T-cell (primary cell): ENCODE measurements at regions not wholly inside any gene's neighbourhood (a gene's known extent, or its start where the extent isn't known, plus 50 kb on each side); places are given as distances from the start of the nearest gene placed in this dataset.

ENCODE experiments used
- ATAC-seq, 4 experiments: fragments of 200-7000 bp in 3 of 4; fragments of 150-1000 bp in 1 of 4; cut with Tn5 transposase; replicated peaks in 1 of 4; 1 replicate in 3 of 4; 2 replicates in 1 of 4; pipeline ENCODE4 v1.10.0; 2021; ENCODE audit warnings: moderate library complexity in 3 of 4, mild to moderate bottlenecking in 2 of 4, moderate number of reproducible peaks in 1 of 4
- CTCF ChIA-PET, 2 donors: fragments of 300-600 bp; sonication (Branson Sonifier 250); formaldehyde crosslinking; loops; one replicate each; lab custom pipeline; 2022; ENCODE audit warnings: antibody characterized with exemption in 2 of 2; lab: Charles Lee
- POLR2A ChIA-PET, 2 donors: fragments of 300-600 bp; sonication (Branson Sonifier 250); formaldehyde crosslinking; loops; one replicate each; lab custom pipeline; 2022; ENCODE audit warnings: antibody characterized with exemption in 2 of 2; lab: Charles Lee
- DNase-seq, 35 experiments: peaks; one replicate each; pipeline versions ENCODE4 v3.0.0 to v3.0.0-alpha.2; 2013 to 2023
- H3K27ac ChIP-seq: one replicate; pipeline ENCODE4 v1.5.1; 2013; ENCODE audit warnings: low read length
- H3K27me3 ChIP-seq, 2 experiments: replicated peaks in 1 of 2; 1 replicate in 1 of 2; 2 replicates in 1 of 2; pipeline versions ENCODE4 v1.6.1 to v1.7.0; 2013; ENCODE audit warnings: low read length in 1 of 2, mixed read lengths in 1 of 2; ENCODE audit not compliant: control insufficient read depth in 2 of 2, insufficient read depth in 2 of 2; ENCODE audit errors: extremely low read depth in 1 of 2
- H3K36me3 ChIP-seq, 2 donors: 1 replicate in 1 of 2; 2 replicates in 1 of 2; pipeline versions ENCODE4 v1.6.1 to v1.7.0; 2013; ENCODE audit warnings: low read length in 1 of 2; ENCODE audit not compliant: control insufficient read depth in 2 of 2, insufficient read depth in 1 of 2; ENCODE audit errors: extremely low read depth in 1 of 2
- H3K4me1 ChIP-seq, 2 experiments: 1 replicate in 1 of 2; 2 replicates in 1 of 2; pipeline versions ENCODE4 v1.6.1 to v1.7.0; 2013; ENCODE audit warnings: low read length in 2 of 2, mixed read lengths in 1 of 2; ENCODE audit not compliant: insufficient read depth in 2 of 2, control insufficient read depth in 1 of 2; ENCODE audit errors: extremely low read depth in 1 of 2
- H3K4me3 ChIP-seq, 2 donors: 1 replicate in 1 of 2; 2 replicates in 1 of 2; pipeline versions ENCODE4 v1.5.1 to v1.7.0; 2013; ENCODE audit warnings: mild to moderate bottlenecking in 2 of 2, low read length in 1 of 2, moderate library complexity in 1 of 2; ENCODE audit not compliant: control insufficient read depth in 1 of 2; ENCODE audit errors: extremely low read depth in 1 of 2
- H3K9me3 ChIP-seq: 2 replicates; pipeline ENCODE4 v1.7.0; 2013
- H3K27ac Mint-ChIP-seq, 2 donors: one replicate each; pipeline ENCODE4 v1.8.0; 2020 to 2021; ENCODE audit warnings: mild to moderate bottlenecking in 2 of 2, mixed read lengths in 2 of 2
- H3K27me3 Mint-ChIP-seq, 2 donors: one replicate each; pipeline ENCODE4 v1.8.0; 2021 to 2022; ENCODE audit warnings: mixed read lengths in 2 of 2
- H3K36me3 Mint-ChIP-seq: one replicate; pipeline ENCODE4 v1.8.0; 2021; ENCODE audit warnings: mixed read lengths
- H3K4me1 Mint-ChIP-seq, 3 donors: one replicate each; pipeline ENCODE4 v1.8.0; 2020 to 2022; ENCODE audit warnings: mixed read lengths in 3 of 3, mild to moderate bottlenecking in 1 of 3
- H3K4me3 Mint-ChIP-seq, 3 donors: one replicate each; pipeline ENCODE4 v1.8.0; 2020 to 2022; ENCODE audit warnings: mild to moderate bottlenecking in 3 of 3, mixed read lengths in 3 of 3, moderate library complexity in 3 of 3
- H3K9me3 Mint-ChIP-seq, 3 donors: one replicate each; pipeline ENCODE4 v1.8.0; 2020 to 2022; ENCODE audit warnings: mixed read lengths in 3 of 3
- WGBS: methylation state at CpG from one replicate; pipeline ENCODE4 v1.1.5; 2013; ENCODE audit warnings: missing lambda C conversion rate; ENCODE audit not compliant: insufficient coverage; 5-methylcytosine and 5-hydroxymethylcytosine counted together

DNA sequence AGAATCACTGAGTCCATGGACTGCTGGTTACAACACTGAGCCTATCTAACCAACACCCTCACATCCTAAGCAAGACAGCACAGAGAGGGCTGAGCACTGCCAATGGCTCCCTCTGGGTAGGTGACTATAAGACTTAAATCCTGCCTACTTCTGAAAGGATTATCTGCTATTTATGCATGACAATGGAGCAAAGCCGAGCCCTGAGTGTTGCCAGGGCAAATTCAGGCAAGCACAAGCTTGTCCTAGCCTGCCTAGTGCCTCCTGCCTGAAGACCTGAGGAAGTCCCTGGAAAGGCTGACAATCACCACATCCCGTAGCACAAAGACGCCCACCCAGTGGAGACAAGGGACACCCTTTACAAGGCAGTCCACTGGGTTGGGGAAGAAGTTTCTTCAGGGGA is 129.7 kb downstream of the OSR1 start:
- Histone ChIP-seq H3K36me3 (no peaks in the 10 kb centered on the region), H3K27ac (no peak overlapping the region), H3K4me3 (no peak overlapping the region), H3K9me3 (no peaks in the 10 kb centered on the region), H3K4me1 (no peaks in the 10 kb centered on the region), H3K27me3 (no peaks in the 10 kb centered on the region)
- WGBS: 40% methylated on average over 1 of the region's 3 CpGs
- no peak for DNase-seq
- H3K4me1 Mint-ChIP-seq: no peaks in the 10 kb centered on the region
- POLR2A ChIA-PET: no interaction called here
- no peak overlapping the region for H3K4me3 Mint-ChIP-seq
- H3K36me3 Mint-ChIP-seq: no peaks in the 10 kb centered on the region
- CTCF ChIA-PET: no interaction called here
- no peaks in the 10 kb centered on the region for H3K27me3 Mint-ChIP-seq
- H3K27ac Mint-ChIP-seq: no peak overlapping the region
- ATAC-seq: no peak
- H3K9me3 Mint-ChIP-seq: no peaks in the 10 kb centered on the region

DNA sequence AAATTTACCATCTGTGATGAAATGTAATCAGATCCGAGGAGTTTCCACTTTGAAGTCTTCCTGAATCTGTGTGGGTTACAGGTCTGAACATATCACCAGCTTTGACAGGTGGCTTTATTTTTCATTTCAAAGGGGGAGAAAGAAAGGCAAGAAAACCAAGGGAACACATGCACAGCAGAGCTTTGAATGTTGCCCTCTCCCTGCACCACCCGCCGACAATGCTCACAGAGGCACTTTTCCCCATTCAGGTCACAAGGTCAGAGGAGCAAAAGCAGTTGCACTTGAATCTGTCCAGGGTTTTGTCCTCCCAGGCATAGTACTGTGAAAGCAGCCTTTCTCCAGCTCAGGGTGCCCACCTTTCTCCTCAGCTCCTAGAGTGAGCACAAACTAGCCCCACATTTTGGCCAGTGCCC is 130.2 kb downstream of the OSR1 start:
- Mint-ChIP-seq H3K27me3 (no peaks in the 10 kb centered on the region), H3K9me3 (no peaks in the 10 kb centered on the region), H3K27ac (no peak overlapping the region), H3K4me1 (no peaks in the 10 kb centered on the region), H3K4me3 (no peak overlapping the region), H3K36me3 (no peaks in the 10 kb centered on the region)
- no peaks in the 10 kb centered on the region for H3K36me3 ChIP-seq
- no peaks in the 10 kb centered on the region for H3K4me1 ChIP-seq
- H3K27ac ChIP-seq: no peak overlapping the region
- no peak for DNase-seq
- no peaks in the 10 kb centered on the region for H3K27me3 ChIP-seq
- WGBS: 92% methylated on average over 3 of the region's 3 CpGs
- POLR2A ChIA-PET: no interaction called here
- no peak overlapping the region for H3K4me3 ChIP-seq
- CTCF ChIA-PET: no interaction called here
- H3K9me3 ChIP-seq: no peaks in the 10 kb centered on the region
- ATAC-seq: no peak

DNA sequence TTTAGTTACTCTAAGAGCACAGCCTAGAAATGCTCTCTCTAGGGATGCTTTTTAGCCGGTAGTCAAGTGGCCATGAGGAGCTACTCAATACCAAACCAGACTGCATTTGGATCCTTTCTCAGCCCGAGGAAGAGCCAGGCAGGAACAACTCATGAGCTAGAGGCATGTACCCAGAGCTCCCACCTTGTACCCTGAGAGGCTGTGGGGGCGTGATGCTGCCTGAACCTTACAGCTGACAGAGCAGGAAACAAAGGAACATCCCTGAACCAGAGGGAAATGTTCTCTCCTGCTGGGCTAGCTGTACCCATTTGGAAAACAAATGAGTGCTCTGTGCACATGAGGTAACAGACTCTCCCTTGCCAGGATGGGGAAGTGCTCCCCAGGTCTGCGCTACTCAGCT is 131.6 kb downstream of the OSR1 start:
- DNase-seq (no peak), ATAC-seq (no peak)
- CTCF ChIA-PET: no interaction called here
- no peaks in the 10 kb centered on the region for H3K9me3 ChIP-seq
- no peak overlapping the region for H3K27ac Mint-ChIP-seq
- no peaks in the 10 kb centered on the region for H3K36me3 Mint-ChIP-seq
- H3K27me3 Mint-ChIP-seq: no peaks in the 10 kb centered on the region
- no peaks in the 10 kb centered on the region for H3K36me3 ChIP-seq
- H3K4me1 Mint-ChIP-seq: no peaks in the 10 kb centered on the region
- H3K4me3 ChIP-seq: no peak overlapping the region
- POLR2A ChIA-PET: no interaction called here
- H3K27me3 ChIP-seq: no peaks in the 10 kb centered on the region
- H3K4me1 ChIP-seq: no peaks in the 10 kb centered on the region
- no peak overlapping the region for H3K27ac ChIP-seq
- H3K9me3 Mint-ChIP-seq: no peaks in the 10 kb centered on the region
- H3K4me3 Mint-ChIP-seq: no peak overlapping the region
- WGBS: 50% methylated on average over 2 of the region's 4 CpGs

DNA sequence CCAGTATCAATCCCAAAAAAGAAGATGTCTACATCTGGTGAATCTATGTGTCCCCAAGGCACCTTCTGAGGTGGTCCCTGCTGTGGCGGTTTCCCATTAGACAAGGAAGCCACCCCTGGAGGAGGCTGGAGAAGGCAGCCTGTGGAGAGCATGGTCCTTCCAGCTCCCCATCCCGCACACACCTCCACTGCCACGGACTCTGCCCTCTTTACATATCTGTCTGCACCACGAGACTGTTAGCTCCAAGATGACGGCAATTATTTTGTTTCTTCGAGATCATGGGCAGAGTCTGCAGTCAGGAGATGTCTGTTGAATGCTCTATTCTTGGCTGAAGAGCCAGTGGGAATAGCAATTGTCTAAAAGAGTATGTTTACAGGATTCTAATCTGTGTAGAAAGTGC is 132.0 kb downstream of the OSR1 start:
- no peak for ATAC-seq
- POLR2A ChIA-PET: no interaction called here

DNA sequence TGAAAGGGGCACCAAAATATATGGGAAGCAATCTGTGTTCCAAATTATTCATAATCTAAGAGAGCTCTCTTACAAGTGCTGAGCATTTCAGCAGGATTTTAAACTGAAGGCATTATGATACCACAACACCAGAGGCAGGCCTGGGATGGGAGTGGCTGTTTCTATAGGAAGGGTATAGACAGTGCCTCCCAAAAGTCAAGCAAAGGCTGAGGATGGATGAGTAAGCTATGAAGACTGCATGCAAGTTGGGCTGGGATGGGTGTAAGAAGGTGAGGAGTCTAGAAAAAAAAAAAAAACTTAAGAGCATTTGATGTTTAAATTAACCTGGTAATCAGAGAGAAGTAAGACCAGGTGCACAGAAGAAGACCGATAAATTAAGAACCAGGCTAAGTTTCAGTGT is 132.5 kb downstream of the OSR1 start:
- Histone ChIP-seq H3K4me3 (no peak overlapping the region), H3K9me3 (no peaks in the 10 kb centered on the region), H3K4me1 (no peaks in the 10 kb centered on the region), H3K36me3 (no peaks in the 10 kb centered on the region), H3K27me3 (no peaks in the 10 kb centered on the region), H3K27ac (no peak overlapping the region)
- H3K27ac Mint-ChIP-seq: no peak overlapping the region
- H3K4me3 Mint-ChIP-seq: no peak overlapping the region
- DNase-seq: no peak
- no peaks in the 10 kb centered on the region for H3K27me3 Mint-ChIP-seq
- no peaks in the 10 kb centered on the region for H3K4me1 Mint-ChIP-seq
- ATAC-seq: no peak
- no peaks in the 10 kb centered on the region for H3K36me3 Mint-ChIP-seq
- ChIA-PET CTCF (no interaction called here), POLR2A (no interaction called here)
- WGBS: 100% methylated on average over 1 of the region's 1 CpG
- no peaks in the 10 kb centered on the region for H3K9me3 Mint-ChIP-seq

More for the DNA sequence above, 132.0 kb downstream of the OSR1 start:
- no peaks in the 10 kb centered on the region for H3K36me3 ChIP-seq
- no peaks in the 10 kb centered on the region for H3K4me1 ChIP-seq
- H3K27me3 ChIP-seq: no peaks in the 10 kb centered on the region
- H3K4me3 ChIP-seq: no peak overlapping the region
- DNase-seq: no peak
- Mint-ChIP-seq H3K9me3 (no peaks in the 10 kb centered on the region), H3K27me3 (no peaks in the 10 kb centered on the region), H3K4me3 (no peak overlapping the region), H3K27ac (no peak overlapping the region), H3K4me1 (no peaks in the 10 kb centered on the region), H3K36me3 (no peaks in the 10 kb centered on the region)
- H3K27ac ChIP-seq: no peak overlapping the region
- CTCF ChIA-PET: no interaction called here
- WGBS: 67% methylated on average over 2 of the region's 6 CpGs
- no peaks in the 10 kb centered on the region for H3K9me3 ChIP-seq

DNA sequence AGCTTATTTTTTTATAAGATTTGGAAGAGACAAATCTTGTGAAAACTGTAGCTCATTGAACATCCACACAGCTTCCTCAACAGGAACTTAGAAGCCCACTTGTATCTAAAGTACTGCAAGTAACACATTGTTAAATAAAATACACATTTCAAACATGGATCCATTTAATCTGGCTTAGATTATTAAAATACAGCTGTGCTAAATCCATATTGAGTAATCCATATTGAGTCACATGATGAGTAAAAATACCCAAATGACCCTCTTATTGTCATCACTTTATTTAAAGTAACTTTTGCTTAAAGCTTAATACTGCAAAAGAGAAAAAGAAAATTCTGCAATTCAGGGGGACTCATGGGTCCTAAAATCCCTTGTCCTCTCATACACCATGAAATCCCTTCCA is 133.3 kb downstream of the OSR1 start:
- no peak for DNase-seq
- Histone ChIP-seq H3K4me3 (no peak overlapping the region), H3K9me3 (no peaks in the 10 kb centered on the region), H3K36me3 (no peaks in the 10 kb centered on the region), H3K27me3 (no peaks in the 10 kb centered on the region), H3K4me1 (no peaks in the 10 kb centered on the region), H3K27ac (no peak overlapping the region)
- no peak overlapping the region for H3K4me3 Mint-ChIP-seq
- H3K9me3 Mint-ChIP-seq: no peaks in the 10 kb centered on the region
- POLR2A ChIA-PET: no interaction called here
- no peak for ATAC-seq
- H3K4me1 Mint-ChIP-seq: no peaks in the 10 kb centered on the region
- no peaks in the 10 kb centered on the region for H3K36me3 Mint-ChIP-seq
- no peaks in the 10 kb centered on the region for H3K27me3 Mint-ChIP-seq
- H3K27ac Mint-ChIP-seq: no peak overlapping the region
- CTCF ChIA-PET: no interaction called here

DNA sequence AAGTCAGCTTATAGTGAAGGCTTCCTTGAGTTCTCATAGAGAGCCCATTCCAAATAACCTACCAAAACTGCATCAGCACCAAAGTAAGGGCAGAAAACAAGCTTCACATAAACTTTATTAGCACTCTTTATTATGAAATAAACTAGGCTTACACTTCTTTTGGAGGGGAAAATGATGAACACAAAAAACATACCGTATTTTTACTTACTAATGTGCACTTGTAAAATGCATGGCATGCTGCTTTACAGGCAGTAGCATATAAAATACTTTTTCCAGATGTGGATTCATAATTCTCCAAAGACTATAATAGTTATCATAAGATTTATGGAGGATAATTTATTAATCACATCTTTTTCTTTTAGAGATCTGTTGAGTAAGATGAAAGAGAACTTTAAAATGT is 133.9 kb downstream of the OSR1 start:
- no CpG with 5 or more reads among the region's 1 CpG for WGBS
- Histone ChIP-seq H3K27ac (no peak overlapping the region), H3K9me3 (no peaks in the 10 kb centered on the region), H3K36me3 (no peaks in the 10 kb centered on the region), H3K27me3 (no peaks in the 10 kb centered on the region), H3K4me1 (no peaks in the 10 kb centered on the region), H3K4me3 (no peak overlapping the region)
- DNase-seq (no peak), ATAC-seq (no peak)
- no peaks in the 10 kb centered on the region for H3K4me1 Mint-ChIP-seq
- H3K27me3 Mint-ChIP-seq: no peaks in the 10 kb centered on the region
- POLR2A ChIA-PET: no interaction called here
- no peak overlapping the region for H3K27ac Mint-ChIP-seq
- no peaks in the 10 kb centered on the region for H3K36me3 Mint-ChIP-seq
- CTCF ChIA-PET: no interaction called here
- no peak overlapping the region for H3K4me3 Mint-ChIP-seq
- H3K9me3 Mint-ChIP-seq: no peaks in the 10 kb centered on the region
